GM18868 (cell line): ENCODE measurements at regions not wholly inside any gene's neighbourhood (a gene's known extent, or its start where the extent isn't known, plus 50 kb on each side); places are given as distances from the start of the nearest gene placed in this dataset.

Source experiments
- ATAC-seq: cut with Tn5 transposase; IDR thresholded peaks from one replicate; pipeline ENCODE4 v1.9.1; 2021; ENCODE audit warnings: mild to moderate bottlenecking, moderate library complexity; ENCODE audit not compliant: unreplicated experiment

DNA sequence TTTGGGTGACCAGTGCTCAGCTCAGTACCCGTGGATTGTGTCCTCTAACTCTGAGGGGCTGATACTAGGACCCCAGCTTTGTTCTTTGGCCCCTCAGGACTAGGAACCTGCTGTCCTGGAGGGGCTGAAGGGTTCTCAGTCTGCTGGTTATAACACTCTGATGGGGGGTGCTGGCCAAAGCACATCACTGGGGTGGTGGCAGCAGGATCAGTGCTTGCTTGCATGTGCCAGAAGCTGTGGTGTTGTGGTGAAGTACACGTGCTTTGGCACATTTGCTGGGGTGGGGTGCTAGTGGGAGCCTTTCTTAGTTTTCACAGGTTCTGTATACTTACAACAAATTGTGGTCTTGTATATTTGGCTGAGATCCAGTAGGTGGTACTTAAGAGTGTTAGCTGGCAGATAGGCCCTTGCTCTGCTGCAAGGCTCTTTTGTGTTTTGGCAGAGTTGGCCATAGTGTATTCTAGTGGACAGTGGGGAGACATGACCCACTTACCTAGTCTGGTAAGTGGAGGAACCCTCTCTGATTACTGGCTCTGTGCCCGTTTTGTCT, 344.3 kb downstream of the EDEM1 start:
- ATAC-seq, result no peak

DNA sequence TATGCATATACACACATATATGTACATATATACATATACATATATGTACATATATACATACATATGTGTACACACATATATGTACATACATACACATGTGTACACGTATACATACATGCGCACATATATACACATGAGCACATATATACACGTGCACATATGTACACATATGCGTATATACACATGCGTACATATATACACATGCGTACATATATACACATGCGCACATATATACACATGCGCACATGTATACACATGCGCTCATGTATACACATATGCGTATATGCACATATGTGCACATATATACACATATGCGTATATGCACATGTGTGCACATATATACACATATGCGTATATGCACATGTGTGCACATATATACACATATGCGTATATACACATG, 353.0 kb downstream of the EDEM1 start:
- no peak for ATAC-seq

DNA sequence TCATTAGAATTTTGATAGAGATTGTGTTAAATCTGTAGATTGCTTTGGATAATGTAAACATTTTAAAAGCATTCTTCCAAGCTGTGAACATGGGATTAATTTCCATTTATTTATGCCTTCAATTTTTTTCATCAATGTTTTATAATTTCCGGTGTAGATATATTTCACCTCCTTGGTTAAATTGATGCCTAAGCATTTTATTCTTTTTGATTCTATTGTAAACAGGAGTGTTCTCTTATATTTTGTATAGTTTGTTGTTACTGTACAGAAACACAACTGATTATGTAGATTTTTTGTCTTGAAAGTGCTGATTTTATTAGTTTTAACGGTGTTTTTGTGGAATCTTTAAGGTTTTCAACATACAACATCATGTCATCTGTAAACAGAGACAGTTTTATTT, 355.0 kb downstream of the EDEM1 start:
- no peak for ATAC-seq

- ATAC-seq, result no peak
These were observed 355.5 kb downstream of the EDEM1 start for GRCh38 chr3:5543047-5543446.

GRCh38 chr3:5545719-5546118, 358.2 kb downstream of the EDEM1 start:
- ATAC-seq, result no peak

DNA sequence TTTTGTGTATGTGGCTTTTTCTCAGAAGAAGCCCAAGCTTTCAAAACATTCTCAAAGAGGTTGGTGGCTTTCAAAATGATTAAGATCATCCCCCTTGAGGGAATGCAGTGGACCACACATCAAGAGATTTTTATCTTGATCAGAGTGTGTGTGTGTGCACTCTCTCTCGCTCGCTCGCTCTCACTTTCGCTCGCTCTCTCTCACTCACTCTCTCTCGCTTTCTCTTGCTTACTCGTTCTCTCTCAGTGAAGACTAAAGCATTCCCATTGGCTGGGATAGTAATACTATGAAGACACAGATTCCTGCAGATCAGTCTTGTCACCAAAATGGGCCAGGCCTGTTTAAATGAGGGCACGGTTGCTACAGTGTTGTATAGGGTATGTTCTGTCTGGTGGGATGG, 365.7 kb downstream of the EDEM1 start:
- ATAC-seq, result no peak

- ATAC-seq, result no peak
These were observed 366.8 kb downstream of the EDEM1 start for GRCh38 chr3:5554245-5554747.

DNA sequence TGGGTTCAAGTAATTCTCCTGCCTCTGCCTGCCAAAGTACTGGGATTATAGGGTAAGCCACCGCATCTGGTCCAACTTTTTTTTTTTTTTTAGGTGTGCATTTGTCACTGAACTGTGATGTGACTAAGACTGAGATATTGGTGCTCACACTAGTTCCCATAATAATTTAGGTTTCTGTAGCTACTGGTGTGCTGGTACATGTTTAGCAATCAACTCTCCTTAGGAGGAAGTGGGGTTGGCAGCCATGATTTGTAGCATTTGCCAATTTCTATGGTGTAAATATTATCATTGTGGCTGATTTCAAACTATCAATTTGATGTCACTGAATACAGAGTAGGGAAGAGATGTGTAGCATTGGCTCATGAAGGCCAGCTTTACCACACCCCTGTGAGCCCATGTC, 372.7 kb downstream of the EDEM1 start:
- ATAC-seq, result no peak

DNA sequence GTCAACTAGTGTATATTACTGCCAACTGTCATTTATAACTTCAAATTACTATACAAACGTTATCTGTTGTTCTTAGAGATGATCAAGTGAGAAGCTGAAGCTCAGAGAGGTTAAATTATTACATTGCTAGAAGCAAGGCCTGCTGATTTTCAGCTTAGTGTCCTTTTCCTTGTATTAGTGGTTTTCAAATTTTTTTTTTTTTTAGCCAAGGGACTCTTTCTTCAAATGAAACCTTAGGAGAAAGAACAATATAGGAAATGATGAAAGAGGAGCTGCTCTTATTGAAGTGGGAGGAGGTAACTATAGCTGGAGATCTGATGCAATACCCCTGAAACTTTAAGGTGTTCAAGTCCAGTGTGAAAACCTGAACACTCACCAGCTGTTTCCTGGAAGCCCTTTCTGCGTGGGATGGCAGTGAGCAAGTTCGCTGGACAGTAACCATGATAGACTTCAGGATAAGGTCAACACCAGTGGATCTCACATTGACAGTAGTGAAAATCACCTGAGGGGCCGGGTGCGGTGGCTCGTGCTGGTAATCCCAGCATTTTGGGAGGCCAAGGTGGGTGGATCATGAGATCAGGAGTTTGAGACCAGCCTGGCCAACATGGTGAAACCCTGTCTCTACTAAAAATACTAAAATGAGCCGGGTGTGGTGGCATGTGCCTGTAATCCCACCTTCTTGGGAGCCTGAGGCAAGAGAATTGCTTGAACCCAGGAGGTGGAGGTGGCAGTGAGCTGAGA, 376.2 kb downstream of the EDEM1 start:
- no peak for ATAC-seq

GRCh38 chr3:5564278-5564666, 376.8 kb downstream of the EDEM1 start:
- ATAC-seq, result no peak

DNA sequence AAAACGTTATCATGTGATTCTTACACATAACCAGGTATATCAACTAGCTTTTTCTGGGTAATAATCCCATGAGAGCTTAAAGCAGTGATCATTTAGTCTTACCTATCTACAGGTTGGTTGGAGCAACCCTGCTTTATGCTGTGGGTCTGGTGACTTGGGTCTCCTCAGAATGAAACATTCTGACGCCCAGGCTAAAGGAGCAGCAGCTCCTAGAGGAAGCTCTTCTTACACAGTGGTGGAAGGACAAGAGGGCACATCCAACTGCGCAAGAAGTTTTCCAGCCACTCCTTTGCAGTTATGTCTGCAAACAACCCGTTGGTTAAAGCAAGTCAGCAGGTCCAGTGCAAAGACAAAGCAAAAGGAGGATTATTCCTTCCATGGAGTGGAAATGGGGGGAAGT, 377.5 kb downstream of the EDEM1 start:
- no peak for ATAC-seq

DNA sequence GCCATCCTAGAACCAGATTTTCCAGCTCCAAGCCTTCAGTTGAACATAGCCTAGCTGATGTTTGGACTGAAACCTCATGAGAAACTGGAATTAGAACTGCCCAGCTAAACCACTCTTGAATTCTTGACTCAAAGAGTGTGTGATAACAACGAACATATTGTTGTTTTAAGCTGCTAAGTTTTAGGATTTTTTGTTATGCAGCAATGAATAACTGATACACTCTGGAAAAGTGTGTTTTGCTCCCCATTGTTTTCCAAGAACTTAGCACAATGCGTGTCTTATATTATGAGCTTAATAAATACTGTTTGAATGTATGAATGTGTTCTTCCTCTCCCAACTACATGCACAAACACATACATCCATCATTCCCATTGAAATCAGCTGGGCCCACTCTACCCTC, 379.6 kb downstream of the EDEM1 start:
- ATAC-seq, result no peak

GRCh38 chr3:5568451-5568850, 380.9 kb downstream of the EDEM1 start:
- peak; percentile 49 for ATAC-seq

DNA sequence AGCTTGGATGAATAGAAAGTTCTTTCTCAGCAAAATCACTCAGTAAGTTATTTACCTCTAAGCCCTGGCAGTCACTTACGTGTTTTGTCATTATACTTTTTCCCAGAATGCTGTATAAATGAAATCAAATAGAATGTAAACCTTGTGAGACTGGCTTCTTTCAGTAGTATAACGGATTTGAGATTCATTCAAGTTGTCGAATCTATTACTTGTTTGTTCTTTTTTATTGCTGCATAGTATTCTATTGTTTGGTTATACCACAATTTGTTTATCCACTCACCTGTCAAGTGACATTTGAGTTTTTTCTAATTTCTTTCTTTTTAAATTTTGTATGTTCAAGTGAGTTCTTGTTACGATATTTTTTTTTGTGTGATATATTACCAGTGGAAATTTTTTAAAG, 381.6 kb downstream of the EDEM1 start:
- ATAC-seq, result no peak

DNA sequence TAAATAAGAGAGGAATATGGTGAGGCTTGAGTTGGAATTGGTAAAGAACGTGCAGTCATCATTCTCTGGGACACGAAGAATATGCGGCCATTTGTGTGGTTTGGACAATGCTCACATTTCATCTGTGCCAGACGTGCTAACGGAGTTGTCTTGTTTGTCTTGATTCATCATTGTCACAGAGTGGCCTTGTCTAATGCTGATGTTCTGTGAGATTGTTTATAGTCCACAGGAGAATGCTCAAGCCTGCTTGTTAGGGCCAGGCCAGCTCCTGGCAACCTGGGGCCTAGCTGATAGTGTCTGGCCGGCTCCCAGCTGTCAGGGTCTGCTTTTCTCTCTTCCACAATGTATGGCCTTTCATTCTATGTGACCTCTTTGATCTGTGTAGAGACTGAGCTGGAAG, 384.7 kb downstream of the EDEM1 start:
- no peak for ATAC-seq

GRCh38 chr3:5576277-5577011, 388.9 kb downstream of the EDEM1 start:
- ATAC-seq, result no peak

GRCh38 chr3:5579139-5579602, 391.7 kb downstream of the EDEM1 start:
- ATAC-seq, result no peak

GRCh38 chr3:5579946-5580345, 392.4 kb downstream of the EDEM1 start:
- no peak for ATAC-seq

GRCh38 chr3:5580826-5581225, 393.3 kb downstream of the EDEM1 start:
- no peak for ATAC-seq

DNA sequence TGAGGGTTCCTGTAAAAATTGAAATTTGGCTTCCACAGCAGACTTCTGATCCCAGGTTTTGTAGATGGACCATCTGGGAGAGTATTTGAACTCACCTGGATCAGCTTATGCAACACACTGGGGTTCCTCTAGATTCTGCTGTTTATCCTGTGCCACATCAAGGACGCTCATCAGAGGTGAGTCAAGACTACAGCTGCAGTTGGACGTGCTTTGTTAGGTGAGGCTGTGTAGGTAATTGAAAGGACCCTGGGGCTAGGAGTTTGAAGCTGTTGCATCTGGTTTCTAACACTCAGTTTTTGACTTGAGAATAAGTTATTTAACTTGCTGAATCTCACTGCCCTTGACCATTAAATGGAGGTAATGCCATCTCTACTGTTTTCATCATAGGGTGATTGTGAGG, 394.2 kb downstream of the EDEM1 start:
- ATAC-seq, result no peak

DNA sequence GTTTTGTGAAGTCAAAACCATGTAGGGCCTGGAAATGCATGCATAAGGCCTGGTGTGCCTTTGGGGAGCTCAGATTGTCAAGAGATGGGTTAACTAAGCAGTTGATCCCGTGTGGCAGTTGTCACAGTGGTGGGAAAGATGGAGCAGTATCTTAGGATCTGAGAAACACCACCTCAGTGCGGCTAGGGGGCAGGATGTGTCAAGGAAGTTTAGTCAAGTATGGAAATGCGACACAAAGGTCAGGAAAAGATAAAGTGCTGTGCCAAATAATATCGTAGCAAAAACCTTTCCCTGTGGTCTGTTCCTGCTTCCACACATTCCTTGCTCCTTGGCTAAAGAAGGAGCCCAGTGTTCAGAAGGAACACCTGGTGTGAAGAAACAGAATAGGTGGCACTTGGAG, 396.4 kb downstream of the EDEM1 start:
- ATAC-seq, result no peak

GRCh38 chr3:5585085-5585484, 397.6 kb downstream of the EDEM1 start:
- ATAC-seq, result no peak
